ENCODE measurements at regions not wholly inside any gene's neighbourhood (a gene's known extent, or its start where the extent isn't known, plus 50 kb on each side); places are given as distances from the start of the nearest gene placed in this dataset.
A peak's percentile ranks its signal among the peaks of the same experiment; 100 is the strongest.
"Not testable (repeated sequence)": the region's sequence is repeated elsewhere in the genome, so short reads cannot be mapped to it uniquely, and the experiment has no call there.

- TF ChIP-seq CTCF (IDR thresholded peaks at IDR 0.05) = no peak
- Mint-ChIP-seq H3K4me3 (ENCODE audit: unreplicated experiment) (no peak overlapping the region), H3K27me3 (ENCODE audit: low read depth) (no peaks in the 10 kb centered on the region), H3K36me3 (ENCODE audit: low read depth) (no peaks in the 10 kb centered on the region), H3K27ac (ENCODE audit: unreplicated experiment) (no peak overlapping the region), H3K9me3 (ENCODE audit: low read depth) (peaks cover 6% of the 10 kb centered on the region), H3K4me1 (ENCODE audit: low read depth) (no peaks in the 10 kb centered on the region)
- DNase-seq (ENCODE audit: low spot score) = no peak
Observed at GRCh38 chrX:51098046-51098445, 187.5 kb downstream of the BMP15 start.

GRCh38 chrX:51119058-51119926 lies 208.8 kb downstream of the BMP15 start:
- not testable (repeated sequence) for H3K4me1 Mint-ChIP-seq (ENCODE audit: low read depth); H3K27me3 Mint-ChIP-seq (ENCODE audit: low read depth); H3K4me3 Mint-ChIP-seq (ENCODE audit: unreplicated experiment); H3K27ac Mint-ChIP-seq (ENCODE audit: unreplicated experiment); H3K36me3 Mint-ChIP-seq (ENCODE audit: low read depth)
- H3K9me3 Mint-ChIP-seq (ENCODE audit: low read depth) = peaks cover 22% of the 10 kb centered on the region
- DNase-seq (ENCODE audit: low spot score) = peak; percentile 71

GRCh38 chrX:51125743-51126142 lies 206.9 kb upstream of the NUDT10 start:
- peaks cover 21% of the 10 kb centered on the region for H3K9me3 Mint-ChIP-seq (ENCODE audit: low read depth)
- not testable (repeated sequence) for H3K4me1 Mint-ChIP-seq (ENCODE audit: low read depth); H3K27ac Mint-ChIP-seq (ENCODE audit: unreplicated experiment); DNase-seq (ENCODE audit: low spot score); H3K27me3 Mint-ChIP-seq (ENCODE audit: low read depth); H3K36me3 Mint-ChIP-seq (ENCODE audit: low read depth); H3K4me3 Mint-ChIP-seq (ENCODE audit: unreplicated experiment)

GRCh38 chrX:51144828-51145442 lies 187.7 kb upstream of the NUDT10 start:
- no peak overlapping the region for H3K4me3 Mint-ChIP-seq (ENCODE audit: unreplicated experiment)
- no peak for DNase-seq (ENCODE audit: low spot score)
- peak; percentile 72 for TF ChIP-seq CTCF (IDR thresholded peaks at IDR 0.05)
- H3K27ac Mint-ChIP-seq (ENCODE audit: unreplicated experiment) = no peak overlapping the region
- H3K9me3 Mint-ChIP-seq (ENCODE audit: low read depth) = peaks cover 6% of the 10 kb centered on the region
- no peaks in the 10 kb centered on the region for H3K36me3 Mint-ChIP-seq (ENCODE audit: low read depth)
- H3K27me3 Mint-ChIP-seq (ENCODE audit: low read depth) = peaks cover 3% of the 10 kb centered on the region
- H3K4me1 Mint-ChIP-seq (ENCODE audit: low read depth) = no peaks in the 10 kb centered on the region

- Mint-ChIP-seq H3K27me3 (ENCODE audit: low read depth) (peaks cover 1% of the 10 kb centered on the region), H3K27ac (ENCODE audit: unreplicated experiment) (no peak overlapping the region), H3K36me3 (ENCODE audit: low read depth) (no peaks in the 10 kb centered on the region), H3K9me3 (ENCODE audit: low read depth) (peaks cover 6% of the 10 kb centered on the region), H3K4me3 (ENCODE audit: unreplicated experiment) (no peak overlapping the region), H3K4me1 (ENCODE audit: low read depth) (no peaks in the 10 kb centered on the region)
- no peak for TF ChIP-seq CTCF (IDR thresholded peaks at IDR 0.05)
- DNase-seq (ENCODE audit: low spot score) = no peak
Observed at GRCh38 chrX:51148848-51149247, 183.8 kb upstream of the NUDT10 start.

- no peaks in the 10 kb centered on the region for H3K27me3 Mint-ChIP-seq (ENCODE audit: low read depth)
- no peak for DNase-seq (ENCODE audit: low spot score)
- H3K4me1 Mint-ChIP-seq (ENCODE audit: low read depth) = no peaks in the 10 kb centered on the region
- H3K36me3 Mint-ChIP-seq (ENCODE audit: low read depth) = no peaks in the 10 kb centered on the region
- no peak for TF ChIP-seq CTCF (IDR thresholded peaks at IDR 0.05)
- peaks cover 18% of the 10 kb centered on the region for H3K9me3 Mint-ChIP-seq (ENCODE audit: low read depth)
- H3K4me3 Mint-ChIP-seq (ENCODE audit: unreplicated experiment) = no peak overlapping the region
- H3K27ac Mint-ChIP-seq (ENCODE audit: unreplicated experiment) = no peak overlapping the region
Observed at GRCh38 chrX:51151734-51152133, 180.9 kb upstream of the NUDT10 start.
